ENCODE measurements at regions not wholly inside any gene's neighbourhood (a gene's known extent, or its start where the extent isn't known, plus 50 kb on each side); places are given as distances from the start of the nearest gene placed in this dataset.

DNA sequence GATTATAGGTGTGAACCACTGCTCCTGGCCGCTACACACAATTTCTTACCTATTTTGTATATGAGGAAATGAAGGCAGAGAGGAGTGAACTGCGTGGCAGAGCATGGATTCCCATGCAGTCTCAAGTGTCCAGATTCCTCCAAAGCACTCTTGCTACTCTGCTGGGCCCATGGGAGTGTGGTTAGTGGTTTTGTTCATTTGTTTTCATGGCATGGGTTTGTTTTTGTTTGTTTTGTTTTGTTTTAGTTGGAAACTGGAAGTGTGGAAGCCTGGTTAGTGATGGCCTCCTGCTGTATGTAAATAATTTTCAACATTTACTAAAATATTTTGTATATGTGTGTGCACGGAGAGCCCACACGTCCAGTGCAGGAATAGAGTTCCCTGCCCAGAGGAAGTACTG is 61.3 kb upstream of the LRCH1 start:
- TF ChIP-seq POLR2A (IDR thresholded peaks at IDR 0.05), result no peak
- TF ChIP-seq, protein P1, sequence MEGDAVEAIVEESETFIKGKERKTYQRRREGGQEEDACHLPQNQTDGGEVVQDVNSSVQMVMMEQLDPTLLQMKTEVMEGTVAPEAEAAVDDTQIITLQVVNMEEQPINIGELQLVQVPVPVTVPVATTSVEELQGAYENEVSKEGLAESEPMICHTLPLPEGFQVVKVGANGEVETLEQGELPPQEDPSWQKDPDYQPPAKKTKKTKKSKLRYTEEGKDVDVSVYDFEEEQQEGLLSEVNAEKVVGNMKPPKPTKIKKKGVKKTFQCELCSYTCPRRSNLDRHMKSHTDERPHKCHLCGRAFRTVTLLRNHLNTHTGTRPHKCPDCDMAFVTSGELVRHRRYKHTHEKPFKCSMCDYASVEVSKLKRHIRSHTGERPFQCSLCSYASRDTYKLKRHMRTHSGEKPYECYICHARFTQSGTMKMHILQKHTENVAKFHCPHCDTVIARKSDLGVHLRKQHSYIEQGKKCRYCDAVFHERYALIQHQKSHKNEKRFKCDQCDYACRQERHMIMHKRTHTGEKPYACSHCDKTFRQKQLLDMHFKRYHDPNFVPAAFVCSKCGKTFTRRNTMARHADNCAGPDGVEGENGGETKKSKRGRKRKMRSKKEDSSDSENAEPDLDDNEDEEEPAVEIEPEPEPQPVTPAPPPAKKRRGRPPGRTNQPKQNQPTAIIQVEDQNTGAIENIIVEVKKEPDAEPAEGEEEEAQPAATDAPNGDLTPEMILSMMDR (IDR thresholded peaks at IDR 0.05), result no peak
